DND-41 (cell line): ENCODE measurements at regions not wholly inside any gene's neighbourhood (a gene's known extent, or its start where the extent isn't known, plus 50 kb on each side); places are given as distances from the start of the nearest gene placed in this dataset.

Experiments used
- ATAC-seq: fragments of 200-7000 bp; cut with Tn5 transposase; 3 replicates; pipeline ENCODE4 v1.9.1; 2021; ENCODE audit warnings: low read depth; ENCODE audit not compliant: insufficient read depth
- DNase-seq: peaks from one replicate; pipeline ENCODE4 v3.0.0-alpha.2; 2020
- H2AFZ ChIP-seq: 2 replicates; pipeline ENCODE4 v1.6.0; 2012; ENCODE audit warnings: low read depth, low read length
- H3K27ac ChIP-seq: 2 replicates; pipeline ENCODE4 v1.5.1; 2012; ENCODE audit warnings: low read length, inconsistent platforms
- H3K27me3 ChIP-seq: fragments of 200-600 bp; sonication (generic); 2 replicates; pipeline ENCODE4 v1.6.0; 2012; ENCODE audit warnings: low read length, mild to moderate bottlenecking, inconsistent platforms; ENCODE audit not compliant: insufficient read depth, poor library complexity
- H3K36me3 ChIP-seq: 2 replicates; pipeline ENCODE4 v1.5.1; 2012; ENCODE audit warnings: low read length, inconsistent platforms; ENCODE audit not compliant: insufficient read depth
- H3K4me1 ChIP-seq: 2 replicates; pipeline ENCODE4 v1.5.1; 2012; ENCODE audit warnings: mild to moderate bottlenecking, low read length; ENCODE audit not compliant: insufficient read depth
- H3K4me2 ChIP-seq: 2 replicates; pipeline ENCODE4 v1.6.0; 2012; ENCODE audit warnings: mild to moderate bottlenecking, moderate library complexity, low read length, inconsistent platforms; ENCODE audit not compliant: insufficient read depth
- H3K4me3 ChIP-seq, 2 experiments: fragments of 200-600 bp in 1 of 2; shearing (Covaris generic) in 1 of 2; 2 replicates each; pipeline ENCODE4 v1.5.1; 2012 to 2016; ENCODE audit warnings: inconsistent platforms in 2 of 2, low read length in 2 of 2, mild to moderate bottlenecking in 2 of 2, low read depth in 1 of 2, moderate library complexity in 1 of 2
- H3K79me2 ChIP-seq: 2 replicates; pipeline ENCODE4 v1.6.0; 2012; ENCODE audit warnings: low read length, inconsistent platforms; ENCODE audit not compliant: insufficient read depth
- H3K9ac ChIP-seq: 2 replicates; pipeline ENCODE4 v1.6.0; 2012; ENCODE audit warnings: low read depth, mild to moderate bottlenecking, inconsistent platforms, low read length, moderate library complexity
- H3K9me3 ChIP-seq: 2 replicates; pipeline ENCODE4 v1.5.1; 2012; ENCODE audit warnings: low read length, moderate library complexity, mild to moderate bottlenecking, inconsistent platforms; ENCODE audit not compliant: insufficient read depth, severe bottlenecking
- H4K20me1 ChIP-seq: 2 replicates; pipeline ENCODE4 v1.6.0; 2012; ENCODE audit warnings: low read length; ENCODE audit not compliant: insufficient read depth
- CTCF ChIP-seq: IDR thresholded peaks from 2 replicates; pipeline ENCODE4 v1.5.1; 2012; ENCODE audit warnings: borderline replicate concordance, low read length, moderate library complexity, mild to moderate bottlenecking; ENCODE audit not compliant: poor library complexity, severe bottlenecking; ENCODE audit errors: extremely low read depth
- EZH2 ChIP-seq: IDR thresholded peaks from 3 replicates; pipeline ENCODE4 v1.6.1; 2012; ENCODE audit warnings: borderline replicate concordance, low read depth, mild to moderate bottlenecking, moderate library complexity, low read length, inconsistent platforms; ENCODE audit not compliant: severe bottlenecking

GRCh38 chr5:92713826-92714225, 867.2 kb downstream of the NR2F1-AS1 start:
- no peak for DNase-seq
- ATAC-seq: no peak
- TF ChIP-seq CTCF (no peak), EZH2 (no peak)
- H3K4me1 ChIP-seq: no peaks in the 10 kb centered on the region
- no peaks in the 10 kb centered on the region for H3K27me3 ChIP-seq
- H3K4me2 ChIP-seq: no peak overlapping the region
- no peaks in the 10 kb centered on the region for H3K79me2 ChIP-seq
- no peaks in the 10 kb centered on the region for H3K36me3 ChIP-seq
- no peak overlapping the region for H3K9ac ChIP-seq
- H3K9me3 ChIP-seq: no peaks in the 10 kb centered on the region
- no peaks in the 10 kb centered on the region for H4K20me1 ChIP-seq
- H3K4me3 ChIP-seq: no peak overlapping the region
- H3K27ac ChIP-seq: no peak overlapping the region
- H2AFZ ChIP-seq: no peak overlapping the region

- no peak for DNase-seq
- H3K4me2 ChIP-seq: no peak overlapping the region
- no peak for ATAC-seq
Measured at GRCh38 chr5:92713335-92713743, 867.7 kb downstream of the NR2F1-AS1 start.

GRCh38 chr5:92711956-92712355, 869.1 kb downstream of the NR2F1-AS1 start:
- DNase-seq: no peak
- Histone ChIP-seq H4K20me1 (no peaks in the 10 kb centered on the region), H3K4me2 (no peak overlapping the region), H3K27ac (no peak overlapping the region), H3K79me2 (no peaks in the 10 kb centered on the region), H3K9me3 (no peaks in the 10 kb centered on the region), H2AFZ (no peak overlapping the region), H3K36me3 (no peaks in the 10 kb centered on the region), H3K4me1 (no peaks in the 10 kb centered on the region), H3K9ac (no peak overlapping the region), H3K27me3 (no peaks in the 10 kb centered on the region), H3K4me3 (no peak overlapping the region)
- no peak for TF ChIP-seq CTCF
- TF ChIP-seq EZH2: no peak
- no peak for ATAC-seq

More at GRCh38 chr5:92713335-92713743, 867.7 kb downstream of the NR2F1-AS1 start:
- H3K27ac ChIP-seq: no peak overlapping the region
- H3K9ac ChIP-seq: no peak overlapping the region
- H3K79me2 ChIP-seq: no peaks in the 10 kb centered on the region
- H2AFZ ChIP-seq: no peak overlapping the region
- H3K9me3 ChIP-seq: no peaks in the 10 kb centered on the region
- no peaks in the 10 kb centered on the region for H4K20me1 ChIP-seq
- H3K36me3 ChIP-seq: no peaks in the 10 kb centered on the region
- TF ChIP-seq EZH2 (no peak), CTCF (no peak)
- no peaks in the 10 kb centered on the region for H3K27me3 ChIP-seq
- no peak overlapping the region for H3K4me3 ChIP-seq
- H3K4me1 ChIP-seq: no peaks in the 10 kb centered on the region

- no peaks in the 10 kb centered on the region for H4K20me1 ChIP-seq
- TF ChIP-seq EZH2 (no peak), CTCF (no peak)
- no peaks in the 10 kb centered on the region for H3K27me3 ChIP-seq
- no peaks in the 10 kb centered on the region for H3K79me2 ChIP-seq
- H3K4me2 ChIP-seq: no peak overlapping the region
- DNase-seq: no peak
- no peaks in the 10 kb centered on the region for H3K4me1 ChIP-seq
- H3K4me3 ChIP-seq: no peak overlapping the region
- no peaks in the 10 kb centered on the region for H3K9me3 ChIP-seq
- ATAC-seq: no peak
- no peak overlapping the region for H2AFZ ChIP-seq
- H3K36me3 ChIP-seq: no peaks in the 10 kb centered on the region
- H3K27ac ChIP-seq: no peak overlapping the region
- H3K9ac ChIP-seq: no peak overlapping the region
Measured at GRCh38 chr5:92704590-92704989, 876.4 kb downstream of the NR2F1-AS1 start.
